B cell (primary cell): ENCODE measurements at regions not wholly inside any gene's neighbourhood (a gene's known extent, or its start where the extent isn't known, plus 50 kb on each side); places are given as distances from the start of the nearest gene placed in this dataset.

Experiments
- ATAC-seq: fragments of 200-7000 bp; cut with Tn5 transposase; one replicate; pipeline ENCODE4 v1.10.0; 2021; ENCODE audit warnings: low read depth, mild to moderate bottlenecking, moderate number of reproducible peaks, moderate library complexity
- CTCF ChIA-PET: fragments of 350-600 bp; sonication (Branson Sonifier 250); formaldehyde crosslinking; loops from one replicate; lab custom pipeline; 2021; ENCODE audit warnings: antibody characterized with exemption, inconsistent platforms; lab: Charles Lee
- POLR2A ChIA-PET: fragments of 350-600 bp; sonication (Branson Sonifier 250); formaldehyde crosslinking; loops from one replicate; lab custom pipeline; 2021; ENCODE audit warnings: antibody characterized with exemption; lab: Charles Lee
- DNase-seq: peaks from one replicate; pipeline ENCODE4 v3.0.0; 2013
- H2AFZ ChIP-seq: 2 replicates; pipeline ENCODE4 v1.6.1; 2012; ENCODE audit warnings: mild to moderate bottlenecking, low read depth, low read length; ENCODE audit not compliant: insufficient read depth, poor library complexity, severe bottlenecking
- H3K27ac ChIP-seq, 2 donors: 1 replicate in 1 of 2; 2 replicates in 1 of 2; pipeline ENCODE4 v1.5.1; 2012 to 2013; ENCODE audit warnings: low read length in 2 of 2, mild to moderate bottlenecking in 2 of 2, moderate library complexity in 1 of 2
- H3K27me3 ChIP-seq, 4 experiments: fragments of 200-600 bp in 1 of 4; sonication (generic) in 1 of 4; replicated peaks in 1 of 4; 1 replicate in 2 of 4; 2 replicates in 2 of 4; pipeline versions ENCODE4 v1.6.1 to v1.7.0; 2013 to 2016; ENCODE audit warnings: low read length in 3 of 4, mild to moderate bottlenecking in 2 of 4, mixed read lengths in 1 of 4, moderate library complexity in 1 of 4; ENCODE audit not compliant: insufficient read depth in 4 of 4, control insufficient read depth in 3 of 4; ENCODE audit errors: control extremely low read depth in 1 of 4
- H3K36me3 ChIP-seq, 2 experiments: replicated peaks in 1 of 2; 1 replicate in 1 of 2; 2 replicates in 1 of 2; pipeline versions ENCODE4 v1.6.1 to v1.7.1; 2013; ENCODE audit warnings: low read length in 1 of 2; ENCODE audit not compliant: insufficient read depth in 2 of 2, control insufficient read depth in 1 of 2; ENCODE audit errors: control extremely low read depth in 1 of 2, extremely low read depth in 1 of 2
- H3K4me1 ChIP-seq, 2 donors: fragments of 200-600 bp in 1 of 2; sonication (generic) in 1 of 2; 1 replicate in 1 of 2; 2 replicates in 1 of 2; pipeline versions ENCODE4 v1.5.1 to v1.6.1; 2013 to 2017; ENCODE audit warnings: low read length in 2 of 2; ENCODE audit not compliant: control insufficient read depth in 2 of 2, insufficient read depth in 2 of 2
- H3K4me2 ChIP-seq: replicated peaks from 2 replicates; pipeline ENCODE3; 2012; ENCODE audit warnings: mild to moderate bottlenecking, low read depth, low read length; ENCODE audit not compliant: poor library complexity, severe bottlenecking
- H3K4me3 ChIP-seq, 5 experiments: fragments of 200-600 bp in 1 of 5; sonication (generic) in 1 of 5; 1 replicate in 3 of 5; 2 replicates in 2 of 5; pipeline versions ENCODE4 v1.5.1 to v1.7.0; 2011 to 2016; ENCODE audit warnings: low read length in 4 of 5, mild to moderate bottlenecking in 4 of 5, low read depth in 2 of 5, control low read depth in 1 of 5, moderate library complexity in 1 of 5; ENCODE audit not compliant: insufficient read depth in 1 of 5; ENCODE audit errors: control extremely low read depth in 1 of 5, extremely low read depth in 1 of 5
- H3K79me2 ChIP-seq: fragments of 200-600 bp; sonication (generic); one replicate; pipeline ENCODE4 v1.6.0; 2016; ENCODE audit warnings: low read length; ENCODE audit not compliant: control insufficient read depth, insufficient read depth
- H3K9ac ChIP-seq: fragments of 200-600 bp; sonication (generic); 2 replicates; pipeline ENCODE4 v1.6.1; 2017; ENCODE audit warnings: mild to moderate bottlenecking, low read length, moderate library complexity
- H3K9me3 ChIP-seq, 3 donors: one replicate each; pipeline versions ENCODE4 v1.6.1 to v1.7.1; 2013; ENCODE audit warnings: low read length in 2 of 3; ENCODE audit not compliant: control insufficient read depth in 2 of 3, insufficient read depth in 1 of 3; ENCODE audit errors: control extremely low read depth in 1 of 3
- H4K20me1 ChIP-seq: 2 replicates; pipeline ENCODE4 v1.6.0; 2012; ENCODE audit warnings: mild to moderate bottlenecking, low read length; ENCODE audit not compliant: insufficient read depth, control insufficient read depth, poor library complexity, severe bottlenecking
- H3K27ac Mint-ChIP-seq: one replicate; pipeline ENCODE4 v1.8.0; 2021; ENCODE audit warnings: mixed read lengths
- H3K27me3 Mint-ChIP-seq: one replicate; pipeline ENCODE4 v1.8.0; 2021; ENCODE audit warnings: mixed read lengths
- H3K4me1 Mint-ChIP-seq: one replicate; pipeline ENCODE4 v1.8.0; 2021; ENCODE audit warnings: mixed read lengths
- H3K4me3 Mint-ChIP-seq: one replicate; pipeline ENCODE4 v1.8.0; 2021; ENCODE audit warnings: mixed read lengths
- H3K9me3 Mint-ChIP-seq: one replicate; pipeline ENCODE4 v1.8.0; 2022; ENCODE audit warnings: mixed read lengths; ENCODE audit not compliant: insufficient read depth
- EZH2 ChIP-seq: IDR thresholded peaks from 2 replicates; pipeline ENCODE4 v1.6.1; 2012; ENCODE audit warnings: borderline replicate concordance, low read depth, mild to moderate bottlenecking, moderate library complexity, low read length; ENCODE audit not compliant: insufficient read depth, poor library complexity, severe bottlenecking
- WGBS: methylation state at CpG from one replicate; pipeline ENCODE4 v1.1.5; 2013; ENCODE audit warnings: missing lambda C conversion rate; ENCODE audit not compliant: insufficient coverage; 5-methylcytosine and 5-hydroxymethylcytosine counted together
- intact Hi-C: fragments of 100-400 bp; cut with micrococcal nuclease; formaldehyde crosslinking; loops from one replicate; pipeline ENCODE4 v1.10.0; 2022
- TF ChIP-seq, protein P1 (sequence below): fragments of 200-600 bp; IDR thresholded peaks from one replicate; pipeline ENCODE4 v1.8.0; 2022; ENCODE audit warnings: antibody characterized with exemption, mild to moderate bottlenecking

GRCh38 chr22:44407987-44408828 lies 89.8 kb downstream of the RTL6 start:
- H3K9me3 ChIP-seq, result no peaks in the 10 kb centered on the region
- ChIA-PET POLR2A (no interaction called here), CTCF (no interaction called here)
- 86% methylated on average over 14 of the region's 21 CpGs for WGBS
- H3K4me3 ChIP-seq, result no peak overlapping the region
- no peak overlapping the region for H3K27ac ChIP-seq
- H3K9ac ChIP-seq, result no peak overlapping the region
- no peak for ATAC-seq
- DNase-seq, result no peak
- no peaks in the 10 kb centered on the region for H3K4me1 ChIP-seq
- H3K79me2 ChIP-seq, result no peaks in the 10 kb centered on the region
- peaks cover 7% of the 10 kb centered on the region for H3K27me3 Mint-ChIP-seq
- no peak overlapping the region for H2AFZ ChIP-seq
- no peaks in the 10 kb centered on the region for H3K27me3 ChIP-seq
- no peaks in the 10 kb centered on the region for H3K4me1 Mint-ChIP-seq
- no peak overlapping the region for H3K4me2 ChIP-seq
- no peak overlapping the region for H3K27ac Mint-ChIP-seq
- H3K36me3 ChIP-seq, result no peaks in the 10 kb centered on the region
- intact Hi-C loops, result no loop called here
- no peaks in the 10 kb centered on the region for H3K9me3 Mint-ChIP-seq
- no peaks in the 10 kb centered on the region for H4K20me1 ChIP-seq
- H3K4me3 Mint-ChIP-seq, result no peak overlapping the region
- TF ChIP-seq, protein P1, sequence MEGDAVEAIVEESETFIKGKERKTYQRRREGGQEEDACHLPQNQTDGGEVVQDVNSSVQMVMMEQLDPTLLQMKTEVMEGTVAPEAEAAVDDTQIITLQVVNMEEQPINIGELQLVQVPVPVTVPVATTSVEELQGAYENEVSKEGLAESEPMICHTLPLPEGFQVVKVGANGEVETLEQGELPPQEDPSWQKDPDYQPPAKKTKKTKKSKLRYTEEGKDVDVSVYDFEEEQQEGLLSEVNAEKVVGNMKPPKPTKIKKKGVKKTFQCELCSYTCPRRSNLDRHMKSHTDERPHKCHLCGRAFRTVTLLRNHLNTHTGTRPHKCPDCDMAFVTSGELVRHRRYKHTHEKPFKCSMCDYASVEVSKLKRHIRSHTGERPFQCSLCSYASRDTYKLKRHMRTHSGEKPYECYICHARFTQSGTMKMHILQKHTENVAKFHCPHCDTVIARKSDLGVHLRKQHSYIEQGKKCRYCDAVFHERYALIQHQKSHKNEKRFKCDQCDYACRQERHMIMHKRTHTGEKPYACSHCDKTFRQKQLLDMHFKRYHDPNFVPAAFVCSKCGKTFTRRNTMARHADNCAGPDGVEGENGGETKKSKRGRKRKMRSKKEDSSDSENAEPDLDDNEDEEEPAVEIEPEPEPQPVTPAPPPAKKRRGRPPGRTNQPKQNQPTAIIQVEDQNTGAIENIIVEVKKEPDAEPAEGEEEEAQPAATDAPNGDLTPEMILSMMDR, result no peak
- no peak for TF ChIP-seq EZH2

DNA sequence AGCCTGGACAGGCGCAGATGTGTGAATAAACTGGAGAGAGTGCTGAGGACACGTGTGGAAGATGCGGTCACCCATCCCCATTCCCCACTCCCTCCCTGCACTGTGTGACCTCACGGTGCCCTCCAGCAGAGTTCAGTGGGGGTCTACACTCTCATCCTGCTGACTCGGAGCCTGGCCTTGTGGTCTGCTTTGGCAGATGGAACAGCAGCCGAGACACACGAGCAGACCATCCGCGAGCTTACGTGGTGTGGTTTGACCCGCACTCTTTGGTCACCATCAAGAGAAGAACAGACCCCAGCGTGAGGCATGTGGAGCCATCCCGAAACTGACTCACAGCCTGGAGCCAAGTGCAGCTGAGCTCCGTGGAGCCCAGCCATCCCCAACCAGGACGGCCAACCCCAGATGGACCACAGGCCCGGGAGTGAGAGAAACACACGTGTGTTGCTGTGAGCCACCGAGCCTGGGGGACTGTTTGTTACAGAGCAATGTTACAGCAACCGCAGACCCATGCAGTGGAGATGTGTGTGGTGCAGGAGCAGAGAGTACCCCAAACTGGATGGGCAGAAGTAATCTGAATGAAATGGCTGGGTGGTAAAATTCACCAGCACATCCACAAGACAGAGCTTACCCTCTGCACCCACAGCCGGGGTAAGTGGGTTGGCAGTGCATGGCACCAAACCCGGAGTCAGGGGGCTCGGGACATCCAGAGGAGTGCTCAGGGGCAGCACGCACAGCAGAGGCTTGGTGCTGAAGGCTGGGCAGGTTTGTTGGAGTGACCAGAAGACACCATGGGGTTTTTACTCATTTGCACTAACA lies 90.7 kb downstream of the RTL6 start:
- CTCF ChIA-PET, result no interaction called here
- Mint-ChIP-seq H3K4me1 (no peaks in the 10 kb centered on the region), H3K9me3 (no peaks in the 10 kb centered on the region), H3K27me3 (peaks cover 4% of the 10 kb centered on the region), H3K27ac (no peak overlapping the region), H3K4me3 (no peak overlapping the region)
- DNase-seq, result no peak
- H3K4me1 ChIP-seq, result no peaks in the 10 kb centered on the region
- H3K9me3 ChIP-seq, result no peaks in the 10 kb centered on the region
- no peaks in the 10 kb centered on the region for H4K20me1 ChIP-seq
- no peak overlapping the region for H2AFZ ChIP-seq
- 87% methylated on average over 14 of the region's 23 CpGs for WGBS
- H3K79me2 ChIP-seq, result no peaks in the 10 kb centered on the region
- no peak overlapping the region for H3K4me2 ChIP-seq
- no peaks in the 10 kb centered on the region for H3K27me3 ChIP-seq
- intact Hi-C loops, result no loop called here
- H3K27ac ChIP-seq, result no peak overlapping the region
- no peak for ATAC-seq
- TF ChIP-seq, protein P1, result no peak
- TF ChIP-seq EZH2, result no peak
- H3K9ac ChIP-seq, result no peak overlapping the region
- no peak overlapping the region for H3K4me3 ChIP-seq
- POLR2A ChIA-PET, result no interaction called here
- no peaks in the 10 kb centered on the region for H3K36me3 ChIP-seq
